Right lobe of liver (tissue), 6 donors: ENCODE measurements at regions not wholly inside any gene's neighbourhood (a gene's known extent, or its start where the extent isn't known, plus 50 kb on each side); places are given as distances from the start of the nearest gene placed in this dataset.

Experiments
- ATAC-seq, 4 donors: fragments of 200-7000 bp; cut with Tn5 transposase; one replicate each; pipeline ENCODE4 v1.9.1; 2020; ENCODE audit warnings: mild to moderate bottlenecking in 4 of 4, moderate library complexity in 4 of 4
- DNase-seq, 3 donors: peaks; one replicate each; pipeline ENCODE4 v3.0.0-alpha.2; 2020
- H3K27ac ChIP-seq, 3 donors: fragments of 200-600 bp; one replicate each; pipeline ENCODE4 v1.8.0; 2022
- H3K27me3 ChIP-seq, 2 donors: fragments of 200-600 bp; one replicate each; pipeline ENCODE4 v1.8.0; 2022
- H3K36me3 ChIP-seq, 4 donors: fragments of 200-600 bp; sonication (generic) in 1 of 4; one replicate each; pipeline versions ENCODE4 v1.5.1 to v1.8.0; 2017 to 2022; ENCODE audit warnings: control low read depth in 1 of 4
- H3K4me1 ChIP-seq, 4 donors: fragments of 200-600 bp; sonication (generic) in 1 of 4; one replicate each; pipeline versions ENCODE4 v1.5.1 to v1.8.0; 2017 to 2022; ENCODE audit warnings: control low read depth in 1 of 4
- H3K4me3 ChIP-seq, 3 donors: fragments of 200-600 bp; one replicate each; pipeline ENCODE4 v1.8.0; 2022
- H3K9me3 ChIP-seq, 4 donors: fragments of 200-600 bp; sonication (generic) in 1 of 4; one replicate each; pipeline versions ENCODE4 v1.5.1 to v1.8.0; 2017 to 2022; ENCODE audit warnings: control low read depth in 1 of 4
- CTCF ChIP-seq, 4 donors: fragments of 200-600 bp in 3 of 4; fragments of 450-650 bp in 1 of 4; IDR thresholded peaks; one replicate each; pipeline versions ENCODE4 v1.5.1 to v1.8.0; 2016 to 2022; ENCODE audit warnings: antibody characterized with exemption in 4 of 4, mild to moderate bottlenecking in 2 of 4
- POLR2A ChIP-seq: fragments of 450-650 bp; IDR thresholded peaks from one replicate; pipeline ENCODE4 v1.6.1; 2017; ENCODE audit warnings: antibody characterized with exemption, mild to moderate bottlenecking
- WGBS: methylation state at CpG from one replicate; pipeline ENCODE4 v1.1.6; 2018; ENCODE audit warnings: low coverage, low lambda C conversion rate; ENCODE audit not compliant: insufficient coverage; ENCODE audit errors: missing lambda C conversion rate; 5-methylcytosine and 5-hydroxymethylcytosine counted together
- intact Hi-C, 2 donors: fragments of 100-400 bp; cut with DNase I; formaldehyde crosslinking; loops; one replicate each; pipeline versions ENCODE4 v1.11.2 to v1.14.1; 2022
- donor health status: DM: no; HTN: yes; CAD: no.
- donor health status: DM: no; HTN: no; CAD: no.
- donor health status: DM: no; HTN: no; CAD: no.
- donor health status: DM: no; HTN: yes; CAD: no.
- donor health status: DM: no; HTN: yes; CAD: no.

DNA sequence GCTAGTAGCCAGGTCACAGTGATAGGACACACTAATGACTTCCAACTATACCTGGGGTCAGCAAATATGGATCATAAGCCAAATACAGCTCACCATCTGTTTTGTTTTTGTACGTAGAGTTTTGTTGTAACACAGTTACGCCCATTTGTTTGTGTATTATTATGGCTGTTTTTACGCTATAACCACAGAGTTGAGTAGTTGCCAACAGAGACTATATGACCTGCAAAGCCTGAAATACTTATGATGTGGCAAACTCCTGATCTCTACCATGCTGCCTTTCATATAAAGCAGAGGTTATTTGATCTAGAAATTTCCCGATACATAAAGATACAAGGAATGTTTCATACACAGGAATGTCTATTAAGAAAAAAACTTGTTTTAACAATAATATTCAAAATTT, 152.2 kb downstream of the HNMT start:
- Histone ChIP-seq H3K4me1 (no peaks in the 10 kb centered on the region), H3K9me3 (no peaks in the 10 kb centered on the region), H3K27me3 (no peaks in the 10 kb centered on the region), H3K27ac (no peak overlapping the region), H3K36me3 (no peaks in the 10 kb centered on the region), H3K4me3 (no peak overlapping the region)
- 91% methylated on average over 4 of the region's 4 CpGs for WGBS
- intact Hi-C loops = no loop called here
- no peak for TF ChIP-seq CTCF (IDR thresholded peaks at IDR 0.05)
- no peak for TF ChIP-seq POLR2A
- ATAC-seq (no peak), DNase-seq (no peak)

DNA sequence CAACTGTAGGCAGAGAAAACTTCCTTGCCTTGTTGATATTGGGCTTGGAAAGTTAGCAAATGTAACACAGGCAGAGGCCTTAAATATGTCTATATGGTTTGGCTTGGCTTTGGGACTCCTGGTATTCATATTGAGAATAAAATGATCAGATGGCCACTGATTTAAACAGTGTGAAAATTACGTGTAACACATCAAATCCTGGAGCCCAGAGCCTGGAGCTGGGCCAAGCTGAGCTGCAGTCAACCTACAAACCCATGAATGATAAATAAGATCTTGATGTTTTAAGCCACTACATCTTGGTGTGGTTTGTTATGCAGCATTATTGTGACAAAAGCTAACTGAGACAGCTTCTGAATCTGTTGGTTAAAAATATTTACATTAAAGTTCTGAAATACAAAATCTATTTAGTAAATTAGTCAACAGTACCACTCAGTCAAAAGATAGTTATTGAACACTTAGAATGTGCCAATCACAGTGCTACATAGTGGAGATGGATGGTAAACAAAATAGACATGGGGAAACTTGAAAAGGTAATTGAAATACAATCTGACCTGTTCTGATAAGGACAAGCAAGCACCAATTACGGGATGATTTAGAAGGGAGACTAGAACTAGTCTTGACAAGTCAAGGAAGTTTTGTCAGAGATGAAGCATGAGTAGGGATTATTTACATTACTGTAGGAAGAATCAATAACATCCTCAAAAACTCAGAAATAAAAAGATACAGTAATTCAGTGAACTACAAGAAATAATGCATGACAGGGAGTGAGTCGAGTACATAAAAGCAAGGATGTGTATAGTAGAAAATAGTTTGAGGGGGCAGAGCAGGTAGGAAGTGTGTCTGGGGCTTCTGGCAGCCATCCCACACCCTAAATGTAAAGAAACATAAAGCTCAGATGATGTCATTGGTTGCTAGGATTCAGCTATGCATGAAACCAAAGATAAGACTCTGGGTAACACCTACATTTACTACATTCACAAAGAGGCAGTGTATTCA, 157.7 kb downstream of the HNMT start:
- Histone ChIP-seq H3K4me3 (no peak overlapping the region), H3K27ac (no peak overlapping the region), H3K4me1 (no peaks in the 10 kb centered on the region), H3K36me3 (no peaks in the 10 kb centered on the region), H3K27me3 (no peaks in the 10 kb centered on the region), H3K9me3 (no peaks in the 10 kb centered on the region)
- WGBS = 69% methylated on average over 3 of the region's 3 CpGs
- DNase-seq (no peak), ATAC-seq (no peak)
- intact Hi-C loops = no loop called here
- TF ChIP-seq CTCF (IDR thresholded peaks at IDR 0.05) = no peak
- TF ChIP-seq POLR2A = no peak

DNA sequence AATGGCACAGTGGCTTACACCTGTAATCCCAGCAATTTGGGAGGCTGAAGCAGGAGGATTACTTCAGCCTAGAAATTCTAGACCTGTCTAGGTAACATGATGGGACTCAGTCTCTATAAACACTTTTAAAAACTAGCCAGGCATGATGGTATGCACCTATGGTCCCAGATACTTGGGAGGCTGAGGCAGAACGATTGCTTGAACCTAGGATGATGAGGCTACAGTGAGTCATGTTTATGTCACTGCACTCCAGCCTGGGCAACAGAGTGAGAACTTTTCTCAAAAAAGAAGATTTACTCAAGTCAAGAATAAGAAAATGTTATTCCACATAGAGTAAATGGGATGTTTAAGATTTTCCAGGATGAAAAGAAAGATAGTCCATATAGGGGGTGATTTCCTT, 158.6 kb downstream of the HNMT start:
- Histone ChIP-seq H3K27ac (no peak overlapping the region), H3K36me3 (no peaks in the 10 kb centered on the region), H3K4me3 (no peak overlapping the region), H3K4me1 (no peaks in the 10 kb centered on the region), H3K27me3 (no peaks in the 10 kb centered on the region), H3K9me3 (no peaks in the 10 kb centered on the region)
- 83% methylated on average over 1 of the region's 1 CpG for WGBS
- TF ChIP-seq POLR2A (no peak), CTCF (IDR thresholded peaks at IDR 0.05) (no peak)
- DNase-seq (no peak), ATAC-seq (no peak)
- intact Hi-C loops = no loop called here

DNA sequence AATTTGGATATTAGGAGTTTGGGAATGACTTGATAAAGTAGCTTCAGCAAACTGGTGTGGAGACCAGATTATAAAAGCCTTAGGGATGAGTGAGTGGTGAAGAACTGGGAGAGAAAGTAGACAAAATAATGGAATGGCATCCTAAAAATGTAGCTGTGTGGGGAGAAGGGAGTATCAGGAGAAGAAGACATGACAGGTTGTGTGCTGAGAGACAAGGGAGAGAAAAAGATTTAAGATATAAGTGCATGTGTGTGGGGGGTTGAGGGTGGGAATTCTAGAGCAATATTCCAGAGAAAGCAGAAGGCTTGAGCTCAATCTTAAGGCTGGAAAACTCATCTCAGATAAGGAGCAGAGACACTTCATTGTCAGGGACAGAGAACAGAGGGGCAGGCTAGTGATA, 159.5 kb downstream of the HNMT start:
- Histone ChIP-seq H3K9me3 (no peaks in the 10 kb centered on the region), H3K27ac (no peak overlapping the region), H3K27me3 (no peaks in the 10 kb centered on the region), H3K4me3 (no peak overlapping the region), H3K36me3 (no peaks in the 10 kb centered on the region), H3K4me1 (no peaks in the 10 kb centered on the region)
- intact Hi-C loops = no loop called here
- TF ChIP-seq POLR2A = no peak
- no peak for TF ChIP-seq CTCF (IDR thresholded peaks at IDR 0.05)
- ATAC-seq = no peak
- no peak for DNase-seq
